ENCODE measurements at regions not wholly inside any gene's neighbourhood (a gene's known extent, or its start where the extent isn't known, plus 50 kb on each side); places are given as distances from the start of the nearest gene placed in this dataset.

DNA sequence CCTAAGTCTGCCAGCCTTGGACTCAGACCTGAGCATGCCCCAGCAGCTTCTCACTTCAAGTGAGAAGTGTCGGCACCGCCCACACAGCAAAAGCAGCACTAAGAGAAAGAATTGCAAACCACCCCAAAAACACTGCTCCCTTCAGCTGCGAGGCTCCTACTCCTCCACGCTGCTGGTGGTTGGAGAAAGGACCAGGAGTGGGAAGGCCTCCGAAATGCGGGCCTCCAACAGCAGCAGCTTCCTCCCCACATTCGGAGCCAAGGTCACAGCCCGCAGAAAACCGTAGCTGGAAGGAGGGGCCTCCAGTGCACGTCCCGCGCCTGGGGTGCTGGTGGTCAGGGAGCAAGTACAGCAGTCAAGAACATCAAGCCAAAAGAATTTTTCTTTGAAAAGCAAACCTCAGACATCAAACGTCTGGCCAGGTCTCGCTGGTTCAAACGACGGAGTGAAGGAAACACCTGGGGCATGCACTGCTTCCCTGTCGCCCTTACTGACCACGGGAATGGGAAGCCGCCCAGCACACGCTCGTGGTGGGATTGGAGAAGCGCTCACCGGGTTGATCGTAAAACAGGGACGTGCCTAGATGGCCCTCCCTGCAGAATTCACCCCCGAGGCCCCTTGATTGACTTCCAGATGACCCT is 185.6 kb upstream of the CST7 start:
- no peak for DNase-seq

DNA sequence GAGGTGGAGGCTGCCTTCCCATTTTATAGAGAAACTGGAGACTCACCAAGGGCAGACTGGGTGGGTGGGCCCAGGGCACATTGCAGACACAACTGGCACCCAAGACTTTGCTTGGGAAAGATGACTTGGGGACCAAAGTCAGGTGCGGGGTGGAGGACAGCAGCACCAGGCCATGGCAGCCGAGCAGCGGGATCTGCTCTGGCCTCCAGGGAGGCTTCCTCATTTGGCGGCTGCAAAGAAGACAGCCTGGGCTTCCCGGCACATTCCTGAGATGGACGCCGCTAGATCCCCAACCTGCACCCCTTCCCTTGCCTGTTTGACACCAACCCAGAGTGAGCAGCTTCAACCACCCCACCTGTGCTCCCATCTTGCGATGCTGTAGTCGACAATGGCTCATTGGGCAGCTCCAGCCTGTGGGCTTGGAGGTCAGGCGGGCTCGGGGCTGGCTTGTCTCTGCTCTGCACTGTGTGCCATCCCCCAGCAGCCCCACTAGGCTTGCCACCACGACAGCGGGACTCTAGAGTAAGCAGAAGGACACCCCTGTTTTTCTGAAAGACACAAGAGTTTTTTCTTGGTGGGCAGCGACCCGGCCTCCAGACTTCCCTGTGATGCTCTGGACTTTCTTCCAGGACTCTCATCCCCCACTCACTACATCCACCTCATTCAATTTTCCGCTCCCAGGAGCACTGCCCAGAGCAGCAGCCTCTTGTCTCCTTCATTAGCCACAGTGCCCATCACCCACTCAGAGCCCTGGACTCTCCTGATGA is 184.9 kb upstream of the CST7 start:
- no peak for DNase-seq

DNA sequence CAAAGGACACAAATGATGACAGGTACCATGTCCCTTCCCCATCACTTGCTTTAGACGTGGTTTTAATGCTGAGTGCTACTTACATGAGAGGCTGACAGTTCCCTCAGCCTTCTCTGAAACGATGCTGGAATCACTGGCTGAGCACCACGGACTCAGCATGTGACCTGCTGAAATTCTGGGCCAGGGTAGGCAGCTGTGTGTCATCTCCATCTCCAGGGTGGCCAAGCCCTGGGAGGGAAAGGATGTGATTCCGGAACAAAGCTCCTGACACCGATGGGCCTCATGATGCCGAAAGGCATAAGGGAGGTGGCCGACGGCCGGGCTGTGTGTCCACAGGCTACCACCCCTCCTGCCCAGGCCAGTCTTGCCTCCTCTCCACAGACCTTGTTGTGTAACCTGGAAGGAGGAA is 184.3 kb upstream of the CST7 start:
- no peak for DNase-seq

DNA sequence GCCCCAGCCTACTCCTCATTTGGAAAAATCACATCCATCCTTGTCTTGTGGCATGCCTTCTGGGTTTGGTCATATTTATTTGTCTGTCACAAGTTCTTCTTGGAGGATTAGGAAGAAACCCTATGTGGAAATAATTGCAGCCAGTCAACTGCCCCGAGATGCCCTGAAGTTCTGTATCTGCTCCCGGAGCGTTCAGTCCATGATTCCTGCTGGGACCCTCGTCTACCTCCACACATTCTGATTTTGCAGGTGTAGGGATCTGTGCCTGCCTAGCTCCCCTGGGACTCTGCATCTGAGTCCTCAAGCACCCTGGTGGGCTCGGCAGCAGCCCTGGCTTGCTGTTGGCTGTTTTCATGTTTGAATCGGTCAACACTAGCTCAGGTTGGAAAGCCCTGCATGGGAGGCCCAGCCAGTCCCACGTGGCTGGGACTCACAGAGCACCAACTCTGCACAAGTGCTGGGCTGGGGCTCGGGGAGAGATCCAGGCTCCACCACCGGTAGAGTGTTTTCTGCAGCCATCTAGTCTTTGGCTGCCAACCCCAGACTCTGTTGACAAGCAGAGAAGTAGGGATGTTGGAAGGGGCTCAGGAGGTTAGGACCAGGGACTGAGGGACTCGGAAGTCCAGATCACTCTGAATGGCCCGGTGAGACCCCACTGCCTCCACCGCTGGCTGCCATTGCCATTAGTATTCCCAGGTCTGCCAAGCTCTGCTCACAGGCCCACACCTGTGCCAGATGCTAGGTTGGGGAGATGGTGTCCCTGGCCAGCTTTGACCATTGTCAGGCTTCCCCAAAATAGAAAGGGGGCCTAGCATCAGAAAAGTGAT is 183.5 kb upstream of the CST7 start:
- no peak for DNase-seq

DNA sequence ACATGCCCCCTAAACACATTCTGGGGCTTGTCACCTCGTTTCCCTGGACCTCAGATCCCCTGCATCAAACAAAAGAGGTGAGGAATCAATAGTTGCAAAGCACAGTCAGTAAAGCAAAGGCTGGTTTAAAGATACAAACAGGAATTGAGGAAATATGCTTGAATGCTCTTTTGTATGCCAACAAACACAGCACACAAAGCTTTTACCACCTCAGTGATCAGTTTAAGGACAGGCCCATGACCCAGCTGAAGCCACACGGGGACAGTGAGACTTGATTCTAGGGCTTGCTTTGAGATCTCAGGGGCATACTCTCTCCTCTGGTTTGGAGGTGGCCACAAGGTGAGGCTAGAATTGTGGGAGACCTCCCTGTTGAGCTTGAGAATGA is 182.9 kb upstream of the CST7 start:
- DNase-seq: no peak

DNA sequence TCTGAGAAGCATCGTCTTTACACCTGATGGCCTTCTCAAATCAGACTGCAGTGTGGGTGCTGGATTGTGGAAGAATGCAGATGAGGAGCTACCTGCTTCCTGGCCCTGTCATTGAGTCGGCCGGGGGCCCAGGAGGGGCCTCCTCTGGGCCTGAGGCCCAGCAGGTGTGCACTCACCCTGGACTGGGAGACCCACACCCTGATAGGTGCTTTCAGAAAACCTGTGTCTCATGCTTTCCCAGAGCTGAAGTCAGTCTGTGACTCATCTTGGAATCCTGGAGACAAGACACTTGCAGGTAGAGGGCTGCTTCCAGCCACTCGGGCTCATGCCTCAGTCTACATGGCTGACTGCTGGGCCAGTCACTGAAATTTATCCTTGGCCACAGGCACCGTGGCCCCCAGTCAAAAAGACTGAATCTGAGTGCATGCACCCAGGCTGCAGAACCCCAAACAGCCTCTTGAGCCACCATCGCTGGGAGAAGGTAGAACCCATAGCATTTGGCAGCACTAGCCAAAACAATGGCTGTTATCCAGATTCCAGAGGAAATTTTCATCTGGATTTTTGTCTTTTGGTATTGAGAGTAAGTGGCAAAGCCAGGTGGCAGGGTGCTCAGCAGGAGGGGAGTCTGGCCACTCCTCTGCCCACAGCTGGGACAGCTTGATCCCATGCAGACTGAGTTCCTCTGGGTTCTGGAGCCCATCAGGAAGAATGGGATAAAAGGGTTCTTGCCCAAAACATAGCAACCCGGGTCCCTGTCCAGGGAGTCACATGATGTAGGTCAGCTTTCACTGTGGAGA is 182.0 kb upstream of the CST7 start:
- no peak for DNase-seq

DNA sequence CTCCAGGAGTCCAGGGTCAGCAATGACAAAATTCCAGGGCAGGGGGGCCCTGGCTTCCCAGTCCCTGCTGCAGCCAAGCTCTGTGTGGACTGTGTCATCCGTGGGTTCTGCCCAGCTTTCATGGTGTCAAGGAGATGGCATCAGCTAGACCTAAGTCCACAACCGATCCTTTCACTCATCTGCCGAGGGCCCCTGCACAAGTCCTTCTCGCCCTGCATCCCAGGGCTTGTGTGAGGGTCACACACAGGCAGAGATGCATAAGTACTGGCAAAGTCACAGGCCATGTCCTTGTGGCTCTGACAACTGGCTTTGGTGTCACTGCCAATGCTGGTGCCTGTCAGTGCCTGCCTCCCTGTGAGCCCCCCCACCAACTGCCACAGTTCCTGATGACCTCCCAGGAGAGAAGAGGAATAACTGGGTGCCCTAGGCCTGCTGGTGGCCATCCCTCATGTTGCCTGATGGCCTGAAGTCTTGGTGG is 181.4 kb upstream of the CST7 start:
- DNase-seq: no peak

DNA sequence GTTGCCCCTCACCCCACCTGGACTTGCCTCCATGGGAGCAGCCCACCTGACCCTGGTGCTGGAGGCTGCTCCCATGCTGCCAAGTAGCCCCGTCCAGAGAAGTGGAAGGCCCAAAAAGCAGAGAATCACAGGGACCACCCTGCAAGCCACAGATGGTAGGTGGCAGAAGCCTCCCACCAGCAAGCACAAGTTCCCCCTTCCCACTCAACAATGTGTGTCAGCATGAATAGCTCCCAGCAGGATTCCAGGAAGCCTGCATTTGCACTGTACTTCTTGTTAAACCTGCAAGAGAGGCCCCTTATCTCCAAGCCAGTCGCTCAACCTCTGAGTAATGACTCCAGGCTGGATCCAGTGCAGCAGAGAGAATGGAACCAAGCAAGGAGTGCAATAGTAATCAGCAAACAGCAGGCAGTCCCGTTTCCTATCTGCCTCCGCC is 180.8 kb upstream of the CST7 start:
- DNase-seq: peak; percentile 27

DNA sequence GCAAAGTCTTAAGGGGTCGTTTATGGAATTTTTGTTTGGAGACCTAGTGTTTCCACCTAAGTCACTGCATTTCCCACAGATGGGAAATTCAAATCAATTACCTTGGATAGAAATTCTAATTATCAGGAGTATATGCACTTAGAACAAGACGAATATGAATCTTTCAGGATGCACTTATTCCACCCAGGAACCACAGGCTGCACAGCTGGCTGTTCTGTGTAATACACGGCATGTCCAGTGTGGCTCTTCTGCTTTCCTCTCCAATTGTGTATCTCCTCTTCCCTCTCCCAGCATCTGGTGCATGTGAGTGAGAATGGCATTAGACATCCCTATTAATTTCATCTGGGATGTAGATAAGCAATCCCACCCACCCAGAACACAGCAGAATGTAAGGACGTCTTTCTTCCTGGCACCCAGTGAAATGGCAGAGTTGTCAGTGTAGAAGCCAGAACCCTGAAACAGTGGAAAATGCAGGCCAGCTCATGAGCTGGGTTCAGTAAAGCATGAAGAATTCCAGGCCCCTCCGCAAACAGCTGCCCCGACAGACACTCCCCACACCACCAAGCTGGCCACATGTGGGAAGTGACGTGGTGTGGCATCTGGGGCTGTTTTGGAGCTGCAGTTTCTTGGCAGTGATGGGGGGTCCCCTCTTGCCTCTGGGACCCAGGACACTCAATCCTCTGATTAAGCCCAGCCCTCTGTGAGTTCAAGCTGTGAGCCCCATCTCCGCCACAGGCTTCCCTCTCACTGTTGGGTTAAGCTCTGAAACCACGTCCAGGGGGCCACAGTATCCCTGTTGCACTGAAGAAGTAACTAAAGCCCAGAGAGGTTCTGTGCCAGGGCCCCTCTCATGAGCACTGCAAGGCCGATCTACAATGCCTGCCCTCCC is 180.1 kb upstream of the CST7 start:
- DNase-seq: no peak

DNA sequence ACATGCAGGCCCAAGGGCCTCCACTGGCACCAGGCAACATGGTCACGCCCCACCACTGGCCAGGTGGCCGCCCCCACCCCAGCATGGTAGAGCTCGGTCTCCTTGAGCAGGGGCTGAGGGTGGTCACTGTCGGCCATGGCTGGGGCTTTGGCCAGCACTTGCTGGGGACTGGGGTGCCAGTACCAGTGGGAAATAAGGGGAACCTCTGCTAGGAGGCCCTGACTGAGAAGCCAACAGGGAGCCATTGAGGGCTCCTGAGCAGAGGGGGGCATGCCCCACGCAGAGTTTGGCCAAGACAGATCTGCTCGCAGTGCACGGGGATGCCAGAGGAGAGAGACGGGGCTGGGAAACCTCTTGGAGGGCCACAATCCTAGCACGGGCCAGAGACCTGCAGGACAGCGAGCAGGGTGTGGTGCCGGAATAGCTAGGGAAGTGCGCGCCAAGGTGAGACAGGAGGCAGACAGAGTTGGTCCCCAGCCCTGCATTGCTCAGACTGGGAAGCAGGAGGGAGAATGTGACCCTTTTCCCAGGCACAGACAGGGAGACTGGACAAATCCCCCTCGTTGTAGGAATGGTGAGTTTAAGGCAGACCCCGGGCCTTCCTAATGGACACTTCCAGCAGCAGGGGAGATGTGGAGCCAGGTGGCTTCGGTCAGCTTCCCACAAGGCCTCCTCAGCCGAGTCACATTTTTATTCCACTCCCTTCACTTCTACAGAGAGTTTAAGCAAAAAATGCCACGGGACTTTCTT is 179.0 kb upstream of the CST7 start:
- no peak for DNase-seq

DNA sequence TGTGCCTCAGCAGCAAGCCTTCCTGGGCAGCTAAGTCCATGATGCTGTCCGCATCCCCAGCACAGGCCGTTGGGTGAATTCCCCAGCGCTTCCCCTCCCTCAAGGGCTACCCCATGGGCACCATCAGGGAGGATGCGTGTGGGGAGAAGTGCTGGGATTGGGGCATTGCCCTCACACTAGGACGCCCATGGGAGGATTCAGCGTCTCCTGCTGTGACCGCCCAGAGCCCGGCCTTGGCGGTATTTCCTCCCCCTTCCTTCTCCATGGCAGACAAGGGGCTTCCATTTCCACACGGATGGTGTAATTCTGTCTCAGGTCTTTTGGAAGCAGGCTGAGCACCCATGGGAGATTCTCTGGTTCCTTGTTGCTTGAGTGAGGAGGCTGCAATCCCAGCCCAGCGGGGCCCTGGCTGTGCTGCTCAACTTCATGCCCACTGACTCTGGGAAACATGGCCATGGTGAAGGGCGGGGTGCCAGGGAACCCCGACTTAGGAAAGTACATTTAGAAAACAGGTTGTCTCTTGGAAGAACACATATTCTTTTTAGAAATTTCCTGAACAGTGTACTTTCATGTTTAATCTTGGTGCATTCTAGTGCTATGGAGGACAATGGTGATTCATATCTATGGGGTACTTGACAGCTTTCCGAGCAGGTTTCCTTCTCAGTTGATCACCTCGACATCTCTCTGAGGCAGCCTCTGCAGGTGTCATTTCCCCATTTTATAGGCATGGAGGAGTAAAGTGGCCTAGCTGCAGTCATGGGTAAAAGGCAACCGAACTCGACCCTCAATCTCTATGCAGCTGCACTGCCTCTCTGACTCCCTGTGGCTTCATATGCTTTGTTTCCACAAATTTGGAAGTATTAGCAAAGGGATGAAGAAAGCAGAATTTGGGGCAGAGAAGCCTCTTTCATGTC is 178.2 kb upstream of the CST7 start:
- DNase-seq: no peak

DNA sequence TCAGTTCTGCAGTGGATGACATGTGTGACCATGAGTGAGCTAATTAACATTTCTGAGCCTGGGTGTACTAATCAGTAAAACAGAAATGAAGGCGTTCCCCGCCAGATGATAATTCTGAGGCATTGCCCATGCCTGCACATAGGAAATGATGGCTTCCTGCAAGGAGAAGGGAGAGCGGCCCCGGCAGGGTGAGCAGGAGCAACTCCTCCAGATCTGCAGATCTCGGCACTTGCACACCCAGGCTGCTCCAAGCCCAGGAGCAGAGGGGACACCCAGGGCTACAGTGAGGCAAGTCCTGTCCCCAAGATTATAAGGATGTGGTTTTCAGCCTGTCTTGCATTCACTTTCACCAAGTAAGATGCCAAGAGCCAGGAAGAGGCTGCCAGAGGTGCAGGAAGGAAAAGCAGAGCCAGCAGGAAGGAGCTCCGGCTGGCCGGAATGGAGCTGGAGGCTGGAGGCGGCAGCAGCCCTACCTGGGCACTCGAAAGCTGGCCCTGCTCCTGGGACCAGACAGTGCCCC is 177.5 kb upstream of the CST7 start:
- no peak for DNase-seq

DNA sequence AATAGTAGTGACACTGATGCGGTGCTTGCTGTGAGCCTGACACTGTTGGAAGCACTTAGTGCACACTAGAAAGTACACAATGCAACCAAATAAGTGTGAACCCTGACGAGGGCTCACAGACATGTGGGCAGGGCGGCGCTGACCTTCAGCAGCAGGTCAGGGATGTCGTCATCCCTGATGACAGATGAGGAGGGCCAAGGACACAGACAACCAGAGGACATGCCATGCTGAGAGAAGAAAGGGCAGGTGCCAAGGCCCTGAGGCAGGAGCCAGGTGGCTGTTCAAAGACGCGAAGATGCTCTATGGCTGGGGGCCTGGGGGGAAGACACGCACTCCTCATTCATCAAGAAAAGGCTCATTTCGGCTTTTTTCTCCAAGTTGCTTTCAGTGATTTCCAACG is 176.4 kb upstream of the CST7 start:
- DNase-seq: no peak

DNA sequence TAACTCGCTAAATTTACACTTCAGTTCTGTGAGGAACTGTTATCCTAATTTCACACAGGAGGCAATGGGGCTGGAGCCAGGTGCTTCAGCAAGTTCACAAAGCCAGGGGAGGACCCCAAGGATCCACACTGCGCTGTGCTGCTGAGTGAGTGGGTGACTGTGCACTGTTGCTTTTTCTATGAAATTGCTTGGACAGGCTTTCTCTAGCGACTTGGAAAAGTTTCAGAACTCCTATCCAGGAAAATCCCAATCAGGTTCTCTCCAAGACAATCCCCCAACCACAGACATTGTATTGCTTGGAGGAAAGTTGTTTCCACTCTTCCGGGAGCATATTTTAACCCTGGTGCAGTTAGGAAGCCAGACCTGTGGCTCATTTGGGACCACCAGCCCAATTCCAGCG is 175.9 kb upstream of the CST7 start:
- peak; percentile 26 for DNase-seq

DNA sequence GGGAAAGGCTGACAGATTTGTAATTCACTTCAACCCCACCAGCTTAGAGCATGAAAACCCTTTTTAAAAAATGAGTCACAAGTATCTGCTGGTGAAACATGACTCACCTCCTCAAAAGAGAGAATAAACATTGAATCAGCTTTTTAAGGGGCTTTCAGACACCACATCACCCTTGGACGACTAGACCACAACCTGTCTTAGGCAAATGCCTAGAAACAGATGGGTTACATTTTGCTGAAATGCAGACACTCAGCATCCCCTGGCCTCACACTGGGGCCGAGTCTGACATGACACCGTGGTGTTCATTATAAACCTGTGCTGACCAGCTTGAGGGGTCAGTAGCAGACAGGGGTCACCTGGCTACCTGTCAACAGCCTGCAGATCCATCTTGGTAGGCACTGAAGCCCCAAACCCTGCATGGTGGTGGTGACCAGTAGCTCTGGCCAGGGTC is 175.3 kb upstream of the CST7 start:
- peak; percentile 95 for DNase-seq

DNA sequence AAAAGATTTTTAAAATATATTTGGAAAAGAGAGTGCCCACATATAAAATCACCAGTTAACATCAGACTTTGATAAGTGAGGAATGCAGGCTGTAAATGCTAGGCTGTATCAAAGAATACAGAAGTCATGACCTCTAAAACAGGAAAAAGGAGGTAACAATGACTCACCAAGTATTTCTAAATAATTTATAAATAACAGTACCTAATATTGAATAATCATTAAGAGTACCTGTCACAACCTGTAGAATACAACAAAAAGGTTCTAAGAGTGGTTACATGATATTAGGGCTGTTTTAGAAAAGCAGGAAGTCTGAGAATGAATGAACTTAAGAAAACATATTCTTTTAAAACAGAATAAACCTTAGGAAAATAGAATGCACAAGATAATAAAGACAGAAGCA is 173.1 kb upstream of the CST7 start:
- DNase-seq: no peak

DNA sequence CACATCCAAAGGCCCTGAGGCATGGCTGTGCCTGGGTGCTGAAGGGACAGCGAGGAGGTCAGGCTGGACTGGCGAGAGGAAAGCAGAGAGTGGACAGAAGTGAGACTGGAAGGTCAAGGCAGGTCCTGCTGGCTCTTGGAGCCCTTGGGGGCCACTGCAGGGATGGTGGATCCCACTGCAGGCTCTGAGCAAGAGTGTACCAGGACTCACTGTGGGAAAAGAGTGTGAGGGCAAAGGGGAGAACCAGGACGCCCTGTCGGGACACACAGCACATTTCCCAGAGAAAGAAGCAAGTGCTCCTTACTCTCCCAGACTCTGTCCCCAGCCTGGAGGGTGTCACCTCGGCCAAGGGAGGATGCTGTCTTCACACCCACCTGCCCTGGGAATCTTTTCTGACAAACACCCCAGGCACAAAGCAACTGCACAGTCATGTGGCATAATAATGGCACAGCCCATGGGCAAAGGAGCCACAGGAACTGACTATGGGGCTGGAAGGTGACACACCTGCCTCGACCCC is 172.3 kb upstream of the CST7 start:
- no peak for DNase-seq

DNA sequence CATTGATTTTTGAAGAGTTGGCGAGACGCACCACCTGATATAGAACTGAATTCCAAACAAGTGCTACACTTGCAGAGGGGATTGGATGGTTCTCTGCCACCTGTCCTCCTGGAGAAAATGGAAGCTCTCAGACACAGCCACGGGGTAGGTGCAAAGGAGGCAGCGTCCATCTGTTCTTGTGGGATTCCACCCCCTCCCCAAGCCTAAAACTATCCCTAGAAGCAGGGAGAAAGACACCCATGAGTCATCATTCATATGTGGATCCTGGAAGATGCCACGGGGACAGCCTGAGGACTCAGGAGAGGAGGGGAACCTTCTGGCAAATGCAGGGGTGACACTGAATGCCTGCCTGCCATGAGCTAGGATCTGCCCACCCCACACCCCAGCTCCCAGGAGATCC is 171.3 kb upstream of the CST7 start:
- DNase-seq: peak; percentile 25

DNA sequence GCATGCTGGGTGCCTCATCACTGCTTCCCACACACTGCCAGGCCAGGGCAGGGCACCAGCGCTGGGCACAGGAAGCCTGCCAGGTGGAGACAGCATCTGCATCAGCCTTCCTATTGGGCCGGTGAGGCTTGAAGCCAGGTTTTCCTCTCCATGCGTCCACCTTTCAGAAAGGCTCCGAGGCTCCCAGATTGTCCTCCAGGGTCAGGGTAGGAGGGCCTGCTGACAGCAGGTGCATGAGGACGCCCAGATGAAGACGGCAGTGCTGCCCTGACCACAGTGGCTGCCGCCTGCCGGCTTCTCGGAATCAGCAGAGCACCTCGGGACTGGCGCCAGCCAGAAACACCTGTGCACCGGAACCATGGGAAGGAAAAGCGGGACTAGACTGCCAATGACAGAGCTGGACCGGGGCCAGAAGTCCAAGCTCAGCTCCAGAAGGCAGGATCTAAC is 170.5 kb upstream of the CST7 start:
- DNase-seq: no peak

Data from fibroblast of skin of back (primary cell).